PC-3 (cell line): ENCODE measurements at regions not wholly inside any gene's neighbourhood (a gene's known extent, or its start where the extent isn't known, plus 50 kb on each side); places are given as distances from the start of the nearest gene placed in this dataset.
"Not testable (repeated sequence)": the region's sequence is repeated elsewhere in the genome, so short reads cannot be mapped to it uniquely, and the experiment has no call there.

Experiments
- EZH2phosphoT487 ChIP-seq: fragments of 300-600 bp; sonication (generic); IDR thresholded peaks from 2 replicates; pipeline ENCODE4 v1.6.1; 2018; ENCODE audit warnings: mild to moderate bottlenecking, antibody characterized with exemption, low read length, borderline replicate concordance
- TF ChIP-seq, protein P1 (sequence below): fragments of 300-600 bp; sonication (generic); conservative IDR thresholded peaks from 2 replicates; pipeline ENCODE4 v1.5.1; 2017; ENCODE audit warnings: antibody characterized with exemption, low read depth, mild to moderate bottlenecking, low read length

DNA sequence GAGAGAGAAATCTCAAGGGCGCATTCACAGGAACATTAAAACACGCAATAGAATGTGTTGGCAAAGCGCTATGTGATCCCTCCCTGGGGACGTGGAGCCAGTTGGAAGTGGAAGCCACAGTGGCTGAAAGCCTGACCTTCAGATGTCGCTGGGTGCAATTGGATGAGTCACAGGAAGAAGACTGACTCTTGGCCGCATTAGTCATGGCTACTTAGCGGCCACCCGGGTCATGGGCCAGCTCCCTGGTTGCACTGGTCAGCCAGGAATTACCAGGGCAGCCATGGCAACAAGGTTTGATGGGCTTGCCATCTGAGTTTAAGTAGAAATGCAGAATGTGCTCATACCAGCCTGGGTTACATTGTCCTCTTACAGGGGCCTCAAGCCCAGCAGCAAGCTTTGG, 231.2 kb upstream of the FRG2C start:
- TF ChIP-seq, protein P1, sequence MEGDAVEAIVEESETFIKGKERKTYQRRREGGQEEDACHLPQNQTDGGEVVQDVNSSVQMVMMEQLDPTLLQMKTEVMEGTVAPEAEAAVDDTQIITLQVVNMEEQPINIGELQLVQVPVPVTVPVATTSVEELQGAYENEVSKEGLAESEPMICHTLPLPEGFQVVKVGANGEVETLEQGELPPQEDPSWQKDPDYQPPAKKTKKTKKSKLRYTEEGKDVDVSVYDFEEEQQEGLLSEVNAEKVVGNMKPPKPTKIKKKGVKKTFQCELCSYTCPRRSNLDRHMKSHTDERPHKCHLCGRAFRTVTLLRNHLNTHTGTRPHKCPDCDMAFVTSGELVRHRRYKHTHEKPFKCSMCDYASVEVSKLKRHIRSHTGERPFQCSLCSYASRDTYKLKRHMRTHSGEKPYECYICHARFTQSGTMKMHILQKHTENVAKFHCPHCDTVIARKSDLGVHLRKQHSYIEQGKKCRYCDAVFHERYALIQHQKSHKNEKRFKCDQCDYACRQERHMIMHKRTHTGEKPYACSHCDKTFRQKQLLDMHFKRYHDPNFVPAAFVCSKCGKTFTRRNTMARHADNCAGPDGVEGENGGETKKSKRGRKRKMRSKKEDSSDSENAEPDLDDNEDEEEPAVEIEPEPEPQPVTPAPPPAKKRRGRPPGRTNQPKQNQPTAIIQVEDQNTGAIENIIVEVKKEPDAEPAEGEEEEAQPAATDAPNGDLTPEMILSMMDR = not testable (repeated sequence)
- not testable (repeated sequence) for TF ChIP-seq EZH2phosphoT487
